NCI-H1417 (cell line): ENCODE measurements at regions not wholly inside any gene's neighbourhood (a gene's known extent, or its start where the extent isn't known, plus 50 kb on each side); places are given as distances from the start of the nearest gene placed in this dataset.
A peak's percentile ranks its signal among the peaks of the same experiment; 100 is the strongest.
"Not testable (repeated sequence)": the region's sequence is repeated elsewhere in the genome, so short reads cannot be mapped to it uniquely, and the experiment has no call there.

Experiments
- DNase-seq, 3 experiments: peaks; one replicate each; lab custom pipeline; 2025; lab: John Stamatoyannopoulos, UW

DNA sequence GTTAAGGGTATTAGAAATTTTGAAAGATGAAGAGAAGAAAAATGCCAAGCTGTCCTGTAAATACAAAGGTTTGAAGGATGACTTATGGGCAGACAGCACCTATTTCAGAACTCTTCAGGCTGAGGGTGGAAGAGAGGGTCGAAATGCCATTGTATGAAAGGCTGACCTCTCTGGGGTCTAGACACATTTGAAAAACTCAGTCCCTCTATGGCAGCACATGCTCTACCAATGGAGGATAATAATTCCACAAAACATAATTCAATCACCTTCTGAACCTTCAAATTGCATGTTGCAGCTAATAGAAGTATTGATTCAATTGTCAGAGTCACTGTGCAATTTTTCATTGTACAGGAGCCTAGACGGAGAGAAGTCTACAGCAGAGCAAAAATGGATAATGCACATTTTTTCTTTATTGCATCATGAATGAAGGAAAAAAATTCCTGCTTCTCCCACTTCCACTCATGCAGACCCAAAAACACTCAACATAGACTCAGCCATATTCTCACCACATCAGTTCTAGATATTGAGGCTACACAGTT, 569.1 kb downstream of the TBL1XR1 start:
- no peak for DNase-seq

DNA sequence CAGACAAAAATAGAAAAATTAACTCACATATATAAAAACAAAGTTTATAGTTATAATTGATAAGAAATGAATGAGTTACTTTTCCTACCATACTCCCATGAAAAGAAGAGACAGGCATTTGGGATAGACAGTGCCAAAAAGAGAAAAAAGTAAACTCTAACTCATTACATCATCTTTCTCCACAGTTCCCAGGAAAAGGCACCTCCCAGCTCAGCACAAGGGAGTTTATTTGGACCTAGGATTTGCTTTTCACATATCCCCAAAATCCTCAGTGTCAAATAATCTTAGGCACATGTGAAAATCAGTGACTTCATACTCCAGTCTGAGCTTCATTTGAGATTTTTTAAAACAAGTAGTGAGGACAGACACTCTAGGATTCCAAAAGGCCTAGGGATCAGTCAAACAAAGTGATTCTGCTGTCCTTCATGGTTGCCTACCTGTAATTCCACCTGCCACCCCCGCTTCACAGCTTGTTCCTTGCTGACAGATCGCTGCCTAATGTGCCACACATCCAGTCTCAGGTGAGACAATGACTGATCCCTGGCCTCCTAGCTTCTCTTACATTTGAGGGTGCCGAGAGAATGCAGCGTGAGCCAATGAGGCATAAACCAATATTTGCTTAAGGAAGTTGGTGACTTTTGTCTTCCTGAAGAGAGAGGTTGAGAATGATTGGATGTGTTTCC, 573.7 kb downstream of the TBL1XR1 start:
- DNase-seq = peak in 1 of 3 experiments; percentile 16

DNA sequence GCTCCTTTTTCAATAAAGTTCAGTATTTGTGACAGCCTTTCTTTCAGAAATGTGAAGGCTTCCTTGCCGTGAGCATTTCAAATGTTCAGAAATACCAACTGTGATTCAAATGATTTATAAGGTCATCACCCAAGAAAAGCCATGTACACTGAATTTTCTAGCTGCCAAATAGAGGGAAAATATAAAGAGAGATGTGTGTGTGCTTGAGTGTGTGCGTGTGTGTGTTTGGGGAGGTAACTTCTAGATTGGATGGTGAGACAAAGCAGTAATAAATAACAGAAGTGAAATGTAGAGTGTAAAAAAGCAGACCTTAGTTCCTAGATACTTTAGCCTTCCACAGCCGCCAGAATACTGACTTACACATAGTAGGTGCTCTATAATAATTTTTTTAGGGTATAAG, 577.4 kb downstream of the TBL1XR1 start:
- no peak for DNase-seq

DNA sequence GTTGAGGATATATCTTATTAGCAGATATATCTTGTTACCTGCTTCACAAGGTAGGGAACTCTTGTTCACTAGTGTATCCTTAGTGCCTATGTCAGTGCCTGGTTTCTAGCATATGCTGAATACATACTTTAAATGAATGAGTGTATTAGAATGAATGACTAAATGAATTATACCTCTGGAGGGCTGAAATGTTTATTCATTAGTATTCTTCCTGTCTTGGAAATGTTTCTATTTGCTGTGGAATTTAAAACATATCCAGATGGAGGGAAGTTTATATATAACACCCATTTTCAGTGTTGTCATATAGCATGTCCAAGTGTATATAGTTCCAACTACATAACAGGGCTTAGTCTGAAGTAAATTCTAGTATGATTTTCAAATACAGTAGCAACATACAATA, 581.5 kb downstream of the TBL1XR1 start:
- no peak for DNase-seq

DNA sequence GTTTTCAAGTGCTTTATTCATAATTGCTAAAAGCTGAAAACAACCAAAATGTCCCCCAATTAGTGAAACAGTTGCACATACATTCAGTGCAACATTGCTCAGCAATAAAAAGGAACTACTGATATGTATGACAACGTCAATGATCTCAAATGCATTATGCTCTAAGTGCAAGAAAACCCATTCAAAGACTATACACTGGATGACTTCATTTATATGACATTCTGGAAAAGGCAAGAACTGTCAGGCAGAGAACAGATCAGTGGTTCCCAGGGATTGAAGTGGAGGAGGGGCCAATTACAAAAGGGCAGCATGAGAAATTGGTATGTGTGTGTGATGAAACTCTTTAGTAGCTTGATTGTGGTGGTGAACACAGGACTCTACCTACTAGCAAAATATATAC, 585.6 kb downstream of the TBL1XR1 start:
- no peak for DNase-seq

GRCh38 chr3:176609361-176609760, 587.9 kb downstream of the TBL1XR1 start:
- no peak for DNase-seq

- not testable (repeated sequence) for DNase-seq
Observed at GRCh38 chr3:176605553-176605952, 591.7 kb downstream of the TBL1XR1 start.

GRCh38 chr3:176595307-176595706, 602.0 kb downstream of the TBL1XR1 start:
- DNase-seq = no peak

- DNase-seq = peak in 1 of 3 experiments; percentile 21
Observed at GRCh38 chr3:176590722-176591121, 606.6 kb downstream of the TBL1XR1 start.

GRCh38 chr3:176587089-176587488, 610.2 kb downstream of the TBL1XR1 start:
- no peak for DNase-seq

- DNase-seq = no peak
Observed at GRCh38 chr3:176584413-176585176, 612.7 kb downstream of the TBL1XR1 start.

- DNase-seq = no peak
Observed at GRCh38 chr3:176583956-176584355, 613.3 kb downstream of the TBL1XR1 start.

GRCh38 chr3:176581589-176581988, 615.7 kb downstream of the TBL1XR1 start:
- no peak for DNase-seq

DNA sequence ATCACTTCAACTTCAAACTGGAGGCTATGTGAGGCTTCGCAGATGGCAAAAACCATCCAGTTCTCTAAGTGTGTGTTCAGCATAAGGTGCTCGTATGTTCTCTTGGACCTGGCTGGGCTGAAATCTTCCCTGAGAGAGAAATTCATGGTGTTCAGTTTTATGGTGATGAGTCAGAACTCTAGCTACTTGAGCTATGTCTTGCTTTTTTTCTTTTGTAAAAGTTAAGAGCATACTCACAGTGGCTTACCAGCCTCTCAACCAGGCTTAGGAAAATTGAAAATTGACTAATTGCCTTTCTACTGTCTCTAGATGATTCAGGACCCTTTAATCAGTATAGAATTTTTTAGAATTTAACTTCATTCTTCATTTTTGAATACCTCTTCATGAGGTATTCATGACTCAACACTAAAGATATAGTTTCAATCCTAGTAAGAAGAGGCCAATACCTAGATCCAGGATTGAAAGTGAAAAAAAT, 617.5 kb downstream of the TBL1XR1 start:
- DNase-seq = no peak

- DNase-seq = no peak
Observed at GRCh38 chr3:176578316-176578715, 619.0 kb downstream of the TBL1XR1 start.

GRCh38 chr3:176577447-176577846, 619.8 kb downstream of the TBL1XR1 start:
- DNase-seq = no peak

- DNase-seq = no peak
Observed at GRCh38 chr3:176574786-176575185, 622.5 kb downstream of the TBL1XR1 start.

DNA sequence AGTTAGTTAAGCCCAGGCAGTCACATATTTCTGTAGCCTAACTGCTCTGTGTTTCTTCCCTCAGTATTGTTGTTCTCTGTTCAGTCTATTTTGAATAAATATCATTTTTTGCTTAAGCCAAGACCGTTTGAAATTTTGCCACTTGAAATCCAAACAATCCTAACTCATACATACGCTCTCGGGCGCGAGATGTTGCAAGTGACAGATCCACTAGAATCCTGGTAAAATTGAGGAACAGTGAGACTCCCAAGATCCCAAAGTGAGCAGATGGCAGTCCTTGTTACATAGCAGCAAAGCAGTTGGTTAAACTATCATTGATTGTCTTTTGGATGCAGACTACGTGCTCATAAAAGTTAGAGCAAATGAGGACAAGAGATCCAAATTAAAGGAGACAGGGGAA, 625.4 kb downstream of the TBL1XR1 start:
- DNase-seq = no peak

- DNase-seq = no peak
Observed at GRCh38 chr3:176570992-176571391, 626.3 kb downstream of the TBL1XR1 start.

DNA sequence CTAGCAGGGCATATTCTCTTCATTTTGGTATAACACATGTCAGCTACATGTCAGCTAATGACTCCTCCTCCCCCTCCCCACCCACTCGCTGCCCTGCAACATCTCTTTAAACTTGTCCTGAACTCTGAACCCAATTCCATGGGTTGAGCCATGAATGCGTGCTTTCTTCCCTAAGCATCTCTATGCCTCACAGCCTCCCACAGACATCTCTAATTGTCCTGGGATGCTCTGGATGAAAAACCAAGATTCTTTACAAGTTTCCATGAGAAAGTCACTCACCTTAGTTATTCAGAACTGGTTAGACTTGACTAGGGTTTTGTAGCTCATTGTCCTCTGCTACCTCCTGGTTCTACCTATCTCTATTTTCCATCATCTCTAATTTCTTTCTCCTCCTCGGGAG, 629.1 kb downstream of the TBL1XR1 start:
- no peak for DNase-seq

- DNase-seq = peak in 1 of 3 experiments; percentile 63
Observed at GRCh38 chr3:176566757-176567156, 630.5 kb downstream of the TBL1XR1 start.

- peak in 2 of 3 experiments; percentile 19 to 59 for DNase-seq
Observed at GRCh38 chr3:176562331-176562730, 635.0 kb downstream of the TBL1XR1 start.

- peak in 1 of 3 experiments; percentile 41 for DNase-seq
Observed at GRCh38 chr3:176561826-176562225, 635.5 kb downstream of the TBL1XR1 start.
